HG03565 (cell line): ENCODE measurements at regions not wholly inside any gene's neighbourhood (a gene's known extent, or its start where the extent isn't known, plus 50 kb on each side); places are given as distances from the start of the nearest gene placed in this dataset.

Experiments
- ATAC-seq: cut with Tn5 transposase; IDR thresholded peaks from one replicate; pipeline ENCODE4 v1.9.1; 2021; ENCODE audit warnings: mild to moderate bottlenecking, moderate library complexity; ENCODE audit not compliant: unreplicated experiment

- no peak for ATAC-seq
Measured at GRCh38 chrX:43005561-43005960, 227.6 kb upstream of the PPP1R2C start.

GRCh38 chrX:43008356-43008755, 230.4 kb upstream of the PPP1R2C start:
- no peak for ATAC-seq

- ATAC-seq, result no peak
Measured at GRCh38 chrX:43016021-43016420, 238.1 kb upstream of the PPP1R2C start.

- no peak for ATAC-seq
Measured at GRCh38 chrX:43018031-43018430, 240.1 kb upstream of the PPP1R2C start.

GRCh38 chrX:43019021-43019420, 241.1 kb upstream of the PPP1R2C start:
- no peak for ATAC-seq

GRCh38 chrX:43025806-43026315, 247.9 kb upstream of the PPP1R2C start:
- ATAC-seq, result no peak

- ATAC-seq, result no peak
Measured at GRCh38 chrX:43064096-43064495, 286.1 kb upstream of the PPP1R2C start.

- no peak for ATAC-seq
Measured at GRCh38 chrX:43065978-43066377, 288.0 kb upstream of the PPP1R2C start.

- no peak for ATAC-seq
Measured at GRCh38 chrX:43068639-43069038, 290.7 kb upstream of the PPP1R2C start.

- ATAC-seq, result no peak
Measured at GRCh38 chrX:43083016-43083415, 305.1 kb upstream of the PPP1R2C start.

- ATAC-seq, result no peak
Measured at GRCh38 chrX:43087830-43088229, 309.9 kb upstream of the PPP1R2C start.

GRCh38 chrX:43096830-43097229, 318.9 kb upstream of the PPP1R2C start:
- no peak for ATAC-seq

- ATAC-seq, result no peak
Measured at GRCh38 chrX:43106009-43106408, 328.0 kb upstream of the PPP1R2C start.

GRCh38 chrX:43108828-43109227, 330.9 kb upstream of the PPP1R2C start:
- no peak for ATAC-seq

GRCh38 chrX:43121637-43122036, 343.7 kb upstream of the PPP1R2C start:
- ATAC-seq, result no peak

GRCh38 chrX:43139645-43140044, 361.7 kb upstream of the PPP1R2C start:
- no peak for ATAC-seq

- ATAC-seq, result no peak
Measured at GRCh38 chrX:43140582-43140981, 362.6 kb upstream of the PPP1R2C start.

GRCh38 chrX:43141885-43142284, 363.9 kb upstream of the PPP1R2C start:
- no peak for ATAC-seq

- ATAC-seq, result no peak
Measured at GRCh38 chrX:43148305-43148704, 370.3 kb upstream of the PPP1R2C start.

GRCh38 chrX:43165343-43165920, 387.5 kb upstream of the PPP1R2C start:
- no peak for ATAC-seq

GRCh38 chrX:43166874-43167273, 388.9 kb upstream of the PPP1R2C start:
- ATAC-seq, result no peak

GRCh38 chrX:43175434-43175833, 397.5 kb upstream of the PPP1R2C start:
- ATAC-seq, result no peak

- ATAC-seq, result no peak
Measured at GRCh38 chrX:43176686-43177085, 398.7 kb upstream of the PPP1R2C start.
